GM10266 (cell line): ENCODE measurements at regions not wholly inside any gene's neighbourhood (a gene's known extent, or its start where the extent isn't known, plus 50 kb on each side); places are given as distances from the start of the nearest gene placed in this dataset.
A peak's percentile ranks its signal among the peaks of the same experiment; 100 is the strongest.

ENCODE experiments used
- DNase-seq: peaks from one replicate; pipeline ENCODE4 v3.0.0; 2012; ENCODE audit errors: extremely low spot score
- TF ChIP-seq, protein P1 (sequence below): IDR thresholded peaks from 2 replicates; pipeline ENCODE4 v1.5.1; 2012; ENCODE audit warnings: mild to moderate bottlenecking, low read depth; ENCODE audit not compliant: control insufficient read depth, insufficient read depth; ENCODE audit errors: missing control alignments

- no peak for DNase-seq
- TF ChIP-seq, protein P1, sequence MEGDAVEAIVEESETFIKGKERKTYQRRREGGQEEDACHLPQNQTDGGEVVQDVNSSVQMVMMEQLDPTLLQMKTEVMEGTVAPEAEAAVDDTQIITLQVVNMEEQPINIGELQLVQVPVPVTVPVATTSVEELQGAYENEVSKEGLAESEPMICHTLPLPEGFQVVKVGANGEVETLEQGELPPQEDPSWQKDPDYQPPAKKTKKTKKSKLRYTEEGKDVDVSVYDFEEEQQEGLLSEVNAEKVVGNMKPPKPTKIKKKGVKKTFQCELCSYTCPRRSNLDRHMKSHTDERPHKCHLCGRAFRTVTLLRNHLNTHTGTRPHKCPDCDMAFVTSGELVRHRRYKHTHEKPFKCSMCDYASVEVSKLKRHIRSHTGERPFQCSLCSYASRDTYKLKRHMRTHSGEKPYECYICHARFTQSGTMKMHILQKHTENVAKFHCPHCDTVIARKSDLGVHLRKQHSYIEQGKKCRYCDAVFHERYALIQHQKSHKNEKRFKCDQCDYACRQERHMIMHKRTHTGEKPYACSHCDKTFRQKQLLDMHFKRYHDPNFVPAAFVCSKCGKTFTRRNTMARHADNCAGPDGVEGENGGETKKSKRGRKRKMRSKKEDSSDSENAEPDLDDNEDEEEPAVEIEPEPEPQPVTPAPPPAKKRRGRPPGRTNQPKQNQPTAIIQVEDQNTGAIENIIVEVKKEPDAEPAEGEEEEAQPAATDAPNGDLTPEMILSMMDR, result no peak
Measured at GRCh38 chr4:166655231-166655630, 579.1 kb downstream of the SPOCK3 start.

GRCh38 chr4:166655705-166656104 lies 578.6 kb downstream of the SPOCK3 start:
- DNase-seq, result no peak
- TF ChIP-seq, protein P1, result no peak

- no peak for DNase-seq
- TF ChIP-seq, protein P1, result no peak
Measured at GRCh38 chr4:166657261-166657660, 577.0 kb downstream of the SPOCK3 start.

DNA sequence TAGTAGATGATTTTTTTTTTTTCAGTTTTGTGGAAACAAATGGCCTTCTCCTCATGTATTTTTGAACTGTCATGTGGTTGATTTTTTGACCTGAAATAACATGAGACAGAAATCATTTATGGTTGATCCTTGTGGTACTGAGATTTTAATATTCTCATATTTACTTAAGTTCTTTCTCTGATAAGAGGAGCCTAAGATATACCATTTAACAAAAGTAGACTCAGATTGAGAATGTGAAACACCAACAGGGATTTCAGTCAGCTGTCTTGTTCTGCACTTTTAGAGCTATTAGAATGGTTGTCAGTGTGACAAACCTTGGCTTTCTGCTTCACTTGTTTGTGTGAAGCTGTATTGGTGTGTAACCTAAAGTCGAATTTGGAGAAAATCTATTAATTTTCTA lies 575.7 kb downstream of the SPOCK3 start:
- TF ChIP-seq, protein P1, result no peak
- no peak for DNase-seq

DNA sequence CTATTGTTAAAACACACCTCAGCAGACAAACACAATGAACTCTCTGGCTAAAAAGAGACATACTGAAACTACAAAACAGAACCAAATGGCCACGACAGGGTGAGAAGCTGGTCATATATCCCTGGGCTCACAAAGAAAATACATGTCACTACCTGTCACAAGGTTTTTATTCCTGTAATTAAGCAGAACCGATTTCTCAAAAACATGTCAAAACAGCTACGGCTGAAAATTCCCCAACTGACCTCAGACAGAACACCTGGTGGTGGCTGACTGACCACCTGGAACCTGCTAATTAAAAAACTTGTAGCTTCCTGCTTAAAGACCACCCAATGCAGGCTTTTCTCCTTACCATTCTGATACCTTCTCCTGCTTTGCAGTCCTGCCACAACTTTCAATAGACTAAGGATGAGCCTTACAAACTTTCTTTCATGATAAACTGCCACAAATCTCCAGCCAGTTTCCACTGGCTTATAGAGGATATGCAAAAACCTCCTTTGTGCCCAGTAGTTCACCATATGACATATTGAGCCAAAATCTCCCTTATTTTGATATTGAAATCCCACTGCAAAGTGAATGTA lies 571.9 kb downstream of the SPOCK3 start:
- peak; percentile 22 for DNase-seq
- TF ChIP-seq, protein P1, result no peak

DNA sequence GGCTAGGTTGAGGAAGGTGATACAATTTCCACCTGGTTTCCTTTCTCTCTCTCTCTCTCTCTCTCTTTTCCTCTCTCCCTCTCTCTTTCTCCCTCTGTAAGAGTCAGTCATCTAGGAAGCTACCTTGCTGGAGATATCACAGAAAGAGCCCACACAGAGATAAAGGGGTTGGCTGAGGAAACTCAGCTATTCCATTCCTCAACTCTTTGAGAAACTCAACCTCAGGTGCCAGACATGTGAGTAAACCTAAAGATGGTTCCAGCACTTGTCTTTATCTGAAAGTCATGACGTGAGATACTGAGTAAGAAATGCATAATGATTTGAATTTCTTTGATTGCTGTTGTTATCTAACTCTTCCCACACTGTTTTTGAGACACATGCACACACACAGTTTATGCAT lies 564.0 kb downstream of the SPOCK3 start:
- no peak for DNase-seq
- TF ChIP-seq, protein P1, result no peak

DNA sequence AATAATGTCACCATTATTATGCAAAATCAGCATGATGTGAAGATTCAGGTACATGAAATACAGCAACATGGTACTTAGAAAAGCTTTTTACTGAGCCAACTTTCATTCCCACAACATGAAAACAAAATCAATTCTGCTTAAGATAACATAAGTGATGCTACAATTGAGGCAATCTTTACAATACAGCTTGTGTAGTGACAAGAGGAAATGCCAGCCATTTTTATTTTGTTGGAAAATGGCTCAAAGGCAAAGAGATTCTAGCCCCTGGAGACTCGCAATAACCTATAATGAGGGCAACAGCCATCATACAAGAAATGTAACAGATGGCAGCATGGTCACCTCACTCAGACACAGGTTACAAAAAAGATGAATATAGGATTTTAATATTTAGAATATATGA lies 560.4 kb downstream of the SPOCK3 start:
- DNase-seq, result no peak
- TF ChIP-seq, protein P1, result no peak
